NB4 (cell line): ENCODE measurements at regions not wholly inside any gene's neighbourhood (a gene's known extent, or its start where the extent isn't known, plus 50 kb on each side); places are given as distances from the start of the nearest gene placed in this dataset.

ENCODE experiments used
- DNase-seq: peaks from one replicate; pipeline ENCODE4 v3.0.0; 2010; ENCODE audit warnings: low read depth
- H3K4me3 ChIP-seq: one replicate; pipeline ENCODE4 v1.5.1; 2011; ENCODE audit warnings: mild to moderate bottlenecking, low read depth, low read length, moderate library complexity
- CTCF ChIP-seq: IDR thresholded peaks from one replicate; pipeline ENCODE4 v1.5.1; 2012; ENCODE audit warnings: low read depth, low read length
- MAX ChIP-seq: IDR thresholded peaks from 2 replicates; pipeline ENCODE4 v1.6.1; 2011; ENCODE audit warnings: low read depth, low read length
- MYC ChIP-seq: IDR thresholded peaks from 2 replicates; pipeline ENCODE4 v1.6.1; 2011; ENCODE audit warnings: low read depth, low read length
- POLR2A ChIP-seq: IDR thresholded peaks from 2 replicates; pipeline ENCODE4 v1.6.1; 2011; ENCODE audit warnings: mild to moderate bottlenecking; ENCODE audit not compliant: insufficient read length; ENCODE audit errors: extremely low read depth

GRCh38 chr10:44593952-44594351 is 209.1 kb upstream of the CXCL12 start:
- TF ChIP-seq POLR2A (no peak), MYC (no peak), MAX (no peak), CTCF (no peak)
- no peak for DNase-seq
- no peak overlapping the region for H3K4me3 ChIP-seq

GRCh38 chr10:44607116-44607515 is 222.2 kb upstream of the CXCL12 start:
- no peak overlapping the region for H3K4me3 ChIP-seq
- TF ChIP-seq POLR2A (no peak), CTCF (no peak), MAX (no peak), MYC (no peak)
- no peak for DNase-seq

GRCh38 chr10:44618910-44619309 is 234.0 kb upstream of the CXCL12 start:
- DNase-seq: no peak
- no peak for TF ChIP-seq CTCF
- no peak overlapping the region for H3K4me3 ChIP-seq

- TF ChIP-seq MYC (no peak), MAX (no peak), CTCF (no peak), POLR2A (no peak)
These were observed 234.6 kb upstream of the CXCL12 start for GRCh38 chr10:44619521-44619920.

GRCh38 chr10:44619975-44620374 is 235.1 kb upstream of the CXCL12 start:
- peak; percentile 4 for DNase-seq
- TF ChIP-seq CTCF (no peak), POLR2A (no peak), MAX (no peak), MYC (no peak)
- H3K4me3 ChIP-seq: no peak overlapping the region

More at GRCh38 chr10:44619521-44619920, 234.6 kb upstream of the CXCL12 start:
- no peak for DNase-seq
- H3K4me3 ChIP-seq: no peak overlapping the region

- H3K4me3 ChIP-seq: no peak overlapping the region
- no peak for TF ChIP-seq MAX
- TF ChIP-seq CTCF: no peak
- no peak for DNase-seq
These were observed 242.9 kb upstream of the CXCL12 start for GRCh38 chr10:44627591-44628354.
